CMK (cell line): ENCODE measurements at regions not wholly inside any gene's neighbourhood (a gene's known extent, or its start where the extent isn't known, plus 50 kb on each side); places are given as distances from the start of the nearest gene placed in this dataset.
"Not testable (repeated sequence)": the region's sequence is repeated elsewhere in the genome, so short reads cannot be mapped to it uniquely, and the experiment has no call there.

Experiments
- DNase-seq: peaks from one replicate; pipeline ENCODE4 v3.0.0-alpha.2; 2010; ENCODE audit warnings: low read depth

- DNase-seq: no peak
Observed at GRCh38 chr11:103731670-103732069, 304.8 kb upstream of the DDI1 start.

- DNase-seq: no peak
Observed at GRCh38 chr11:103733889-103734288, 302.6 kb upstream of the DDI1 start.

GRCh38 chr11:103735497-103736032 is 300.9 kb upstream of the DDI1 start:
- DNase-seq: no peak

GRCh38 chr11:103736315-103737036 is 300.0 kb upstream of the DDI1 start:
- no peak for DNase-seq

GRCh38 chr11:103737037-103737622 is 299.3 kb upstream of the DDI1 start:
- DNase-seq: no peak

- no peak for DNase-seq
Observed at GRCh38 chr11:103737747-103738146, 298.7 kb upstream of the DDI1 start.

- DNase-seq: not testable (repeated sequence)
Observed at GRCh38 chr11:103739074-103739796, 297.2 kb upstream of the DDI1 start.

GRCh38 chr11:103744496-103745153 is 291.8 kb upstream of the DDI1 start:
- no peak for DNase-seq

- DNase-seq: no peak
Observed at GRCh38 chr11:103749158-103749557, 287.3 kb upstream of the DDI1 start.

- DNase-seq: no peak
Observed at GRCh38 chr11:103768816-103769215, 267.6 kb upstream of the DDI1 start.

GRCh38 chr11:103773059-103773458 is 263.4 kb upstream of the DDI1 start:
- DNase-seq: no peak

- no peak for DNase-seq
Observed at GRCh38 chr11:103773537-103773936, 262.9 kb upstream of the DDI1 start.

- no peak for DNase-seq
Observed at GRCh38 chr11:103779054-103779453, 257.4 kb upstream of the DDI1 start.

- no peak for DNase-seq
Observed at GRCh38 chr11:103789952-103790351, 246.5 kb upstream of the DDI1 start.

- DNase-seq: no peak
Observed at GRCh38 chr11:103792981-103793468, 243.4 kb upstream of the DDI1 start.

GRCh38 chr11:103794262-103794661 is 242.2 kb upstream of the DDI1 start:
- no peak for DNase-seq

- no peak for DNase-seq
Observed at GRCh38 chr11:103798026-103798425, 238.4 kb upstream of the DDI1 start.

GRCh38 chr11:103798446-103798845 is 238.0 kb upstream of the DDI1 start:
- no peak for DNase-seq

GRCh38 chr11:103800406-103801114 is 235.9 kb upstream of the DDI1 start:
- DNase-seq: no peak

GRCh38 chr11:103803062-103803461 is 233.4 kb upstream of the DDI1 start:
- no peak for DNase-seq

GRCh38 chr11:103805688-103806009 is 230.8 kb upstream of the DDI1 start:
- no peak for DNase-seq
